Endodermal cell (in vitro differentiated cells): ENCODE measurements at regions not wholly inside any gene's neighbourhood (a gene's known extent, or its start where the extent isn't known, plus 50 kb on each side); places are given as distances from the start of the nearest gene placed in this dataset.

Source experiments
- DNase-seq: peaks from one replicate; pipeline ENCODE4 v3.0.0-alpha.2; 2017
- H3K27ac ChIP-seq: 2 replicates; pipeline ENCODE4 v1.5.1; 2013; ENCODE audit warnings: mild to moderate bottlenecking, low read depth, low read length, moderate library complexity
- H3K27me3 ChIP-seq: 2 replicates; pipeline ENCODE4 v1.6.1; 2013; ENCODE audit warnings: mild to moderate bottlenecking, low read length, moderate library complexity; ENCODE audit not compliant: insufficient read depth, control insufficient read depth, poor library complexity, severe bottlenecking
- H3K36me3 ChIP-seq: 2 replicates; pipeline ENCODE4 v1.7.0; 2013; ENCODE audit warnings: mild to moderate bottlenecking, low read length, moderate library complexity; ENCODE audit not compliant: control insufficient read depth, insufficient read depth
- H3K4me1 ChIP-seq: one replicate; pipeline ENCODE4 v1.7.0; 2013; ENCODE audit warnings: low read length; ENCODE audit not compliant: control insufficient read depth, insufficient read depth
- H3K4me3 ChIP-seq: 2 replicates; pipeline ENCODE4 v1.5.1; 2013; ENCODE audit warnings: mild to moderate bottlenecking, low read length, moderate library complexity
- H3K9ac ChIP-seq: 2 replicates; pipeline ENCODE4 v1.6.1; 2013; ENCODE audit warnings: mild to moderate bottlenecking, low read length, moderate library complexity; ENCODE audit not compliant: poor library complexity, severe bottlenecking; ENCODE audit errors: extremely low read depth
- H3K9me3 ChIP-seq: 2 replicates; pipeline ENCODE4 v1.6.1; 2013; ENCODE audit warnings: mild to moderate bottlenecking, low read length, moderate library complexity; ENCODE audit not compliant: control insufficient read depth
- H3K27ac Mint-ChIP-seq: 2 replicates; pipeline ENCODE4 v1.8.0; 2020; ENCODE audit warnings: mixed read lengths
- H3K27me3 Mint-ChIP-seq: 2 replicates; pipeline ENCODE4 v1.8.0; 2021; ENCODE audit warnings: mild to moderate bottlenecking, mixed read lengths; ENCODE audit not compliant: insufficient read depth
- H3K36me3 Mint-ChIP-seq: 2 replicates; pipeline ENCODE4 v1.8.0; 2020; ENCODE audit warnings: low read depth, mixed read lengths
- H3K4me1 Mint-ChIP-seq: 2 replicates; pipeline ENCODE4 v1.8.0; 2020; ENCODE audit warnings: mixed read lengths
- H3K4me3 Mint-ChIP-seq: 2 replicates; pipeline ENCODE4 v1.8.0; 2020; ENCODE audit warnings: mild to moderate bottlenecking, moderate library complexity, mixed read lengths
- H3K9me3 Mint-ChIP-seq: 2 replicates; pipeline ENCODE4 v1.8.0; 2020; ENCODE audit warnings: mild to moderate bottlenecking, mixed read lengths
- CTCF ChIP-seq: fragments of 200-600 bp; sonication (generic); conservative IDR thresholded peaks from 2 replicates; pipeline ENCODE4 v1.5.0; 2021; ENCODE audit warnings: antibody characterized with exemption, mild to moderate bottlenecking
- WGBS, 2 experiments: methylation state at CpG; one replicate each; pipeline versions ENCODE4 v1.1.5 to v1.1.7; 2013; ENCODE audit warnings: missing lambda C conversion rate in 2 of 2, mixed read lengths in 1 of 2; ENCODE audit not compliant: insufficient coverage in 1 of 2, insufficient read length in 1 of 2; 5-methylcytosine and 5-hydroxymethylcytosine counted together

GRCh38 chr22:27168681-27169080 lies 511.3 kb downstream of the MIAT start:
- peaks cover 2% of the 10 kb centered on the region for H3K4me1 ChIP-seq
- Mint-ChIP-seq H3K4me3 (no peak overlapping the region), H3K27ac (no peak overlapping the region), H3K36me3 (no peaks in the 10 kb centered on the region), H3K27me3 (peaks cover 26% of the 10 kb centered on the region), H3K9me3 (no peaks in the 10 kb centered on the region), H3K4me1 (peaks cover 9% of the 10 kb centered on the region)
- DNase-seq, result no peak
- no peak overlapping the region for H3K27ac ChIP-seq
- TF ChIP-seq CTCF, result no peak
- H3K9ac ChIP-seq, result no peak overlapping the region
- H3K36me3 ChIP-seq, result no peaks in the 10 kb centered on the region
- 89 to 100% methylated on average over 3 of the region's 3 CpGs for WGBS, 2 experiments
- no peaks in the 10 kb centered on the region for H3K9me3 ChIP-seq
- no peak overlapping the region for H3K4me3 ChIP-seq
- peaks cover 20% of the 10 kb centered on the region for H3K27me3 ChIP-seq

GRCh38 chr22:27170491-27170890 lies 513.1 kb downstream of the MIAT start:
- peaks cover 14% of the 10 kb centered on the region for H3K4me1 Mint-ChIP-seq
- H3K27me3 Mint-ChIP-seq, result peaks cover 27% of the 10 kb centered on the region
- H3K9me3 ChIP-seq, result no peaks in the 10 kb centered on the region
- 89 to 100% methylated on average over 2 to 4 of the region's 4 CpGs for whole genome bisulfite sequencing, 2 experiments
- no peak for DNase-seq
- no peak overlapping the region for H3K27ac Mint-ChIP-seq
- no peaks in the 10 kb centered on the region for H3K36me3 Mint-ChIP-seq
- no peaks in the 10 kb centered on the region for H3K36me3 ChIP-seq
- H3K4me3 ChIP-seq, result no peak overlapping the region
- no peak for TF ChIP-seq CTCF
- no peak overlapping the region for H3K9ac ChIP-seq
- H3K4me1 ChIP-seq, result no peaks in the 10 kb centered on the region
- H3K4me3 Mint-ChIP-seq, result no peak overlapping the region
- peaks cover 14% of the 10 kb centered on the region for H3K27me3 ChIP-seq
- H3K27ac ChIP-seq, result no peak overlapping the region
- no peaks in the 10 kb centered on the region for H3K9me3 Mint-ChIP-seq

GRCh38 chr22:27171212-27171611 lies 513.8 kb downstream of the MIAT start:
- no peaks in the 10 kb centered on the region for H3K9me3 ChIP-seq
- DNase-seq, result no peak
- H3K4me1 ChIP-seq, result no peaks in the 10 kb centered on the region
- Mint-ChIP-seq H3K9me3 (no peaks in the 10 kb centered on the region), H3K27me3 (peaks cover 34% of the 10 kb centered on the region), H3K36me3 (no peaks in the 10 kb centered on the region), H3K27ac (no peak overlapping the region), H3K4me3 (no peak overlapping the region), H3K4me1 (peaks cover 13% of the 10 kb centered on the region)
- no peak overlapping the region for H3K4me3 ChIP-seq
- no peak overlapping the region for H3K9ac ChIP-seq
- TF ChIP-seq CTCF, result no peak
- 86 to 96% methylated on average over 2 of the region's 2 CpGs for WGBS, 2 experiments
- no peak overlapping the region for H3K27ac ChIP-seq
- no peaks in the 10 kb centered on the region for H3K36me3 ChIP-seq
- peaks cover 14% of the 10 kb centered on the region for H3K27me3 ChIP-seq
